VCaP (cell line): ENCODE measurements at regions not wholly inside any gene's neighbourhood (a gene's known extent, or its start where the extent isn't known, plus 50 kb on each side); places are given as distances from the start of the nearest gene placed in this dataset.

ENCODE experiments used
- H3K27ac ChIP-seq: fragments of 450-650 bp; 2 replicates; pipeline ENCODE4 v1.5.1; 2017
- TF ChIP-seq, protein P1 (sequence below): fragments of 450-650 bp; conservative IDR thresholded peaks from 2 replicates; pipeline ENCODE4 v1.5.1; 2017; ENCODE audit warnings: mild to moderate bottlenecking, moderate library complexity

DNA sequence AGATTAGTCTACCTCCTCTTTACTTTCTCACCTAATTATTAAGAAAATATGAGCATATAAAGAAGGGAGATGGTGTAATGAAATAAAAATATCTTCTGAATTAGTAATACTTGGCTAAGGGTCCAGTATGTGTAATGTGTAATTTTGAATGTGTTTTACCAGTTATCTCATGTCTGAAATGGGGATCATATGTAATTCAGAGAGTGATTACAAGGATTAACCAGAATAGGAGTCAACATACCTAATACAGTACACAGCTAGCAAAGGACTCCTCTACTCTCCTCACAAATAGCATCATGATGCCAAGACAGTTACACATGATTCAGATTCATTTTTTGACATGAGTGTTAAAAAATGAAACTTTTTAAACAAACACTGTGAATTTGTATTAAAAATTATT, 570.4 kb downstream of the SI start:
- TF ChIP-seq, protein P1, sequence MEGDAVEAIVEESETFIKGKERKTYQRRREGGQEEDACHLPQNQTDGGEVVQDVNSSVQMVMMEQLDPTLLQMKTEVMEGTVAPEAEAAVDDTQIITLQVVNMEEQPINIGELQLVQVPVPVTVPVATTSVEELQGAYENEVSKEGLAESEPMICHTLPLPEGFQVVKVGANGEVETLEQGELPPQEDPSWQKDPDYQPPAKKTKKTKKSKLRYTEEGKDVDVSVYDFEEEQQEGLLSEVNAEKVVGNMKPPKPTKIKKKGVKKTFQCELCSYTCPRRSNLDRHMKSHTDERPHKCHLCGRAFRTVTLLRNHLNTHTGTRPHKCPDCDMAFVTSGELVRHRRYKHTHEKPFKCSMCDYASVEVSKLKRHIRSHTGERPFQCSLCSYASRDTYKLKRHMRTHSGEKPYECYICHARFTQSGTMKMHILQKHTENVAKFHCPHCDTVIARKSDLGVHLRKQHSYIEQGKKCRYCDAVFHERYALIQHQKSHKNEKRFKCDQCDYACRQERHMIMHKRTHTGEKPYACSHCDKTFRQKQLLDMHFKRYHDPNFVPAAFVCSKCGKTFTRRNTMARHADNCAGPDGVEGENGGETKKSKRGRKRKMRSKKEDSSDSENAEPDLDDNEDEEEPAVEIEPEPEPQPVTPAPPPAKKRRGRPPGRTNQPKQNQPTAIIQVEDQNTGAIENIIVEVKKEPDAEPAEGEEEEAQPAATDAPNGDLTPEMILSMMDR: no peak
- H3K27ac ChIP-seq: no peak overlapping the region

DNA sequence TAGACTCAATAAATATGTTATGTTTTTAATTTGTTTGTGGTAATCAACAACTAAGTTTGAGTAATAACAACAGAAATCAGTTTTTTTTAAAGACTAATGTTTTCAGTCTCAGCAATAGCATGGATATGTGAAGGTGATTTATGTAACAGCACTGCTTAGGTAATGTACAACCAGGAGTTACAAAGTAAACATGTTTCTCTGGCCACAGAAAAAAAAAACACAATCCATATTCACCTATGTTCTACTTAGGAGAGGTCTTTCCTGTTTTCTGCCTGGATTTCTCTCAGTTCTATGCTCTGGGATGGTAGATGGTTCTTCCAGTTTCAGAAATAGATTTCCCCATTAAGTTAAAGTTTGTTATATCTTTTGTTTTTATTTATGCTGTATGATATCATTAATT, 579.4 kb downstream of the SI start:
- TF ChIP-seq, protein P1: no peak

DNA sequence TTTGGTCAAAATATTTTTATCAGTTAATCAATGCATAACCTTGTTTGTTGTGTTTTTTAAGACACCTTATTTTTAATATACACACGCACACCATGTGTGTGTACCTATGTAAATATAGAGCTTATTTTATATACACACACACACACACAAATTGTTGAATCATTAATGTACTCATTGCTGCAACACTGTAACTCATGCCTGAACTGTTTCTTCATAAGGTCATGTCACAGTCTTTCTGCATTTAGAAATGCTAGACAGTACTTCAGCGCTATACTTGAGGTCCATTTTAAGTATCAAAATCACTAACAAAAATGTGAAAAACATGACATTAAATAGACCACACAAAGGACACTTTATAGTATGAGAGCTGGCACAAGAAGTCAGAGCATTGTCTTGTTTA, 589.4 kb downstream of the SI start:
- TF ChIP-seq, protein P1: no peak
- no peak overlapping the region for H3K27ac ChIP-seq

More for the DNA sequence above, 579.4 kb downstream of the SI start:
- no peak overlapping the region for H3K27ac ChIP-seq

DNA sequence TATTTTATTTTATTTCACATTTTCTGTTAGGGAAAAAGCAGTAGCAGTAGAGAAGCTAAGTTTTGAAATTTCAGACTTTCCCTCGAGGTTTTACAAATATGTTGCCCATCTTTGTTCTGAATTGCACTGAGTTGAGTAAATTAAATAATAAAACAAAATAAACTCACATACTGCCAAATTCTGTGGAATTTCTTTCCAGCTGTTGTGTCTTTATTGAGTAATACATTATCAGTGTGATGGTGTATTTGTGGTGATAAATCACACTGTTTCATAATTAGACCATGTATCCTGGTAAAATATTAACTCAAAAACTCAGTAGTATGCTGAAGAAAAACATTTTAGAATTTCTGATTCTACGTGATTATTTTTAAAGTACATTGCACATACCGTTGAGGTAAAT, 592.1 kb downstream of the SI start:
- TF ChIP-seq, protein P1: no peak
- no peak overlapping the region for H3K27ac ChIP-seq

DNA sequence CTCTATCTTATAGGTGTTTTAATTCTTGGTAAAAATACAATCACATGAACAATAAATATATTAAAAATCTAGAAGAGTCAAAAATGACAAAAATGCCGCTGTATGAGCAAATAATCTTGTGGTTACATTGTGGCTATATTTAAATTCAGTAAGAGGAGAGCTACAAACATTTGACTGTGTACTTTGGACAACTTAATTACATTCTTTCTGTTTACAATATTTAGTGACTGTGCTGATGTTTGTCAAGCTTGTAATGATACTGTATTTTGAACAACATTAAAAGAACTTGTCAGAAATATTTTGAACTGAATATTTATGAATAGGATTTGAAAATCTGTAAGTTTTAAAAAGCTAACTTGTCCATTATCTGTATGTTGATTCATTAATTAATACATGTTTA, 598.3 kb downstream of the SI start:
- TF ChIP-seq, protein P1: no peak
- no peak overlapping the region for H3K27ac ChIP-seq

DNA sequence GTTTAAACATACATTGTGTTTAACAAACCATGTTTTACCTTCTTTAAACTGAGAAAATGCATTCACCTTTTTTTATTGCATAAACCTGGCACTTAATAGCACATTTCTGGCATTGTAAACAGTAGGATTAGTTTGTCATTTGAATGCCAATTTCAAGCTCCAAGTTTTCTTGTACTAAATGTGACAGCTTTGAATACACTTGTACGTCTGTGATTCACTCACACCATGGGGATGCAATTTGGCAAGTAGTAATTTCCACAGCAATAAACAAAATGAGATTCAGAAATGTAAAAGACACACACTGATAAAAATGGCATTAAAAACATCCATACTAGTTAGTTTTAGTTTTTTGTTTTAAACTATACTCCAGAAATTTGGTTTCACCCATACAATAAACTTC, 598.9 kb downstream of the SI start:
- H3K27ac ChIP-seq: no peak overlapping the region
- TF ChIP-seq, protein P1: no peak

DNA sequence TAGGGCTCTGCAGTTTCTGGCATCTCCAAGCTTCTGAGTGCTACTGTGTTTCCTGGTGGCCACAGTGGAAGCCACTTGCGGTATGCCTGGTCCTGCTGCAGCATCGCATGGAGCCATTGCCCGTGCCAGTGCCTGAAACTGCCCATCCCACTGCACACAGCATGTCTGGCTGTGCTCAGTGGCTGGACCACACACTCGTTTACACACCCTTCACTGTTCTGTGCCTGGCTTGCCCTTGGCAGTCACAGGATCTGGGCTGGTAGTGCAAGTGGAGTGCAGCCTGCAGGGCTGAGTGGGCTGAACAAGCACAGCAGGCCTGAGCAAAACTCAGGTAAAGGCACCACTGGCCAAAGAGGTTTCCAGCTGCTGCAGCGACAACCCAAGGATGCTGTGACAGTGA, 600.0 kb downstream of the SI start:
- TF ChIP-seq, protein P1: no peak
- no peak overlapping the region for H3K27ac ChIP-seq

DNA sequence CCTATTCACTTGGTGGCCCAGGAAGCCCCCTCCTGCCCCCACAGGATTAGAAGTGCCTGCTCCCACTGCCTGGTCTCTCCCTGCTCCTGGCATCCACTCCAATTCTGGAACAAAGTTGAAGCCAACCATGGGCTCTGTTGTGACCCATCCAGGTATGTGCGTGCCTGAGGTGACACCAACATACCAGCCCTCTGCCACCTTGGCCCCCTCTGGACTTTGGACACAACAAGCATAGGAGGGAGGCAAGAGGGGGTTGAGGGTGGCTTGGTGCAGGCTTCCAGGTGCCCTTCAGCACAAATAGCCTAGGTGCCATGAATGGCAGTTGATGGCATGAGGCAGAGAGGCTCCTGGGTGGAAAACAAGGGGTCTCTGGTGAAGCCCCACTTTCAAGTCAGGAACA, 600.9 kb downstream of the SI start:
- TF ChIP-seq, protein P1: no peak
- H3K27ac ChIP-seq: no peak overlapping the region
